B cell (primary cell): ENCODE measurements at regions not wholly inside any gene's neighbourhood (a gene's known extent, or its start where the extent isn't known, plus 50 kb on each side); places are given as distances from the start of the nearest gene placed in this dataset.

Experiments
- ATAC-seq: fragments of 200-7000 bp; cut with Tn5 transposase; one replicate; pipeline ENCODE4 v1.10.0; 2021; ENCODE audit warnings: low read depth, mild to moderate bottlenecking, moderate number of reproducible peaks, moderate library complexity
- CTCF ChIA-PET: fragments of 350-600 bp; sonication (Branson Sonifier 250); formaldehyde crosslinking; loops from one replicate; lab custom pipeline; 2021; ENCODE audit warnings: antibody characterized with exemption, inconsistent platforms; lab: Charles Lee
- POLR2A ChIA-PET: fragments of 350-600 bp; sonication (Branson Sonifier 250); formaldehyde crosslinking; loops from one replicate; lab custom pipeline; 2021; ENCODE audit warnings: antibody characterized with exemption; lab: Charles Lee
- DNase-seq: peaks from one replicate; pipeline ENCODE4 v3.0.0; 2013
- H2AFZ ChIP-seq: 2 replicates; pipeline ENCODE4 v1.6.1; 2012; ENCODE audit warnings: mild to moderate bottlenecking, low read depth, low read length; ENCODE audit not compliant: insufficient read depth, poor library complexity, severe bottlenecking
- H3K27ac ChIP-seq, 2 donors: 1 replicate in 1 of 2; 2 replicates in 1 of 2; pipeline ENCODE4 v1.5.1; 2012 to 2013; ENCODE audit warnings: low read length in 2 of 2, mild to moderate bottlenecking in 2 of 2, moderate library complexity in 1 of 2
- H3K27me3 ChIP-seq, 4 experiments: fragments of 200-600 bp in 1 of 4; sonication (generic) in 1 of 4; replicated peaks in 1 of 4; 1 replicate in 2 of 4; 2 replicates in 2 of 4; pipeline versions ENCODE4 v1.6.1 to v1.7.0; 2013 to 2016; ENCODE audit warnings: low read length in 3 of 4, mild to moderate bottlenecking in 2 of 4, mixed read lengths in 1 of 4, moderate library complexity in 1 of 4; ENCODE audit not compliant: insufficient read depth in 4 of 4, control insufficient read depth in 3 of 4; ENCODE audit errors: control extremely low read depth in 1 of 4
- H3K36me3 ChIP-seq, 2 experiments: replicated peaks in 1 of 2; 1 replicate in 1 of 2; 2 replicates in 1 of 2; pipeline versions ENCODE4 v1.6.1 to v1.7.1; 2013; ENCODE audit warnings: low read length in 1 of 2; ENCODE audit not compliant: insufficient read depth in 2 of 2, control insufficient read depth in 1 of 2; ENCODE audit errors: control extremely low read depth in 1 of 2, extremely low read depth in 1 of 2
- H3K4me1 ChIP-seq, 2 donors: fragments of 200-600 bp in 1 of 2; sonication (generic) in 1 of 2; 1 replicate in 1 of 2; 2 replicates in 1 of 2; pipeline versions ENCODE4 v1.5.1 to v1.6.1; 2013 to 2017; ENCODE audit warnings: low read length in 2 of 2; ENCODE audit not compliant: control insufficient read depth in 2 of 2, insufficient read depth in 2 of 2
- H3K4me2 ChIP-seq: replicated peaks from 2 replicates; pipeline ENCODE3; 2012; ENCODE audit warnings: mild to moderate bottlenecking, low read depth, low read length; ENCODE audit not compliant: poor library complexity, severe bottlenecking
- H3K4me3 ChIP-seq, 5 experiments: fragments of 200-600 bp in 1 of 5; sonication (generic) in 1 of 5; 1 replicate in 3 of 5; 2 replicates in 2 of 5; pipeline versions ENCODE4 v1.5.1 to v1.7.0; 2011 to 2016; ENCODE audit warnings: low read length in 4 of 5, mild to moderate bottlenecking in 4 of 5, low read depth in 2 of 5, control low read depth in 1 of 5, moderate library complexity in 1 of 5; ENCODE audit not compliant: insufficient read depth in 1 of 5; ENCODE audit errors: control extremely low read depth in 1 of 5, extremely low read depth in 1 of 5
- H3K79me2 ChIP-seq: fragments of 200-600 bp; sonication (generic); one replicate; pipeline ENCODE4 v1.6.0; 2016; ENCODE audit warnings: low read length; ENCODE audit not compliant: control insufficient read depth, insufficient read depth
- H3K9ac ChIP-seq: fragments of 200-600 bp; sonication (generic); 2 replicates; pipeline ENCODE4 v1.6.1; 2017; ENCODE audit warnings: mild to moderate bottlenecking, low read length, moderate library complexity
- H3K9me3 ChIP-seq, 3 donors: one replicate each; pipeline versions ENCODE4 v1.6.1 to v1.7.1; 2013; ENCODE audit warnings: low read length in 2 of 3; ENCODE audit not compliant: control insufficient read depth in 2 of 3, insufficient read depth in 1 of 3; ENCODE audit errors: control extremely low read depth in 1 of 3
- H4K20me1 ChIP-seq: 2 replicates; pipeline ENCODE4 v1.6.0; 2012; ENCODE audit warnings: mild to moderate bottlenecking, low read length; ENCODE audit not compliant: insufficient read depth, control insufficient read depth, poor library complexity, severe bottlenecking
- H3K27ac Mint-ChIP-seq: one replicate; pipeline ENCODE4 v1.8.0; 2021; ENCODE audit warnings: mixed read lengths
- H3K27me3 Mint-ChIP-seq: one replicate; pipeline ENCODE4 v1.8.0; 2021; ENCODE audit warnings: mixed read lengths
- H3K4me1 Mint-ChIP-seq: one replicate; pipeline ENCODE4 v1.8.0; 2021; ENCODE audit warnings: mixed read lengths
- H3K4me3 Mint-ChIP-seq: one replicate; pipeline ENCODE4 v1.8.0; 2021; ENCODE audit warnings: mixed read lengths
- H3K9me3 Mint-ChIP-seq: one replicate; pipeline ENCODE4 v1.8.0; 2022; ENCODE audit warnings: mixed read lengths; ENCODE audit not compliant: insufficient read depth
- EZH2 ChIP-seq: IDR thresholded peaks from 2 replicates; pipeline ENCODE4 v1.6.1; 2012; ENCODE audit warnings: borderline replicate concordance, low read depth, mild to moderate bottlenecking, moderate library complexity, low read length; ENCODE audit not compliant: insufficient read depth, poor library complexity, severe bottlenecking
- WGBS: methylation state at CpG from one replicate; pipeline ENCODE4 v1.1.5; 2013; ENCODE audit warnings: missing lambda C conversion rate; ENCODE audit not compliant: insufficient coverage; 5-methylcytosine and 5-hydroxymethylcytosine counted together
- intact Hi-C: fragments of 100-400 bp; cut with micrococcal nuclease; formaldehyde crosslinking; loops from one replicate; pipeline ENCODE4 v1.10.0; 2022
- TF ChIP-seq, protein P1 (sequence below): fragments of 200-600 bp; IDR thresholded peaks from one replicate; pipeline ENCODE4 v1.8.0; 2022; ENCODE audit warnings: antibody characterized with exemption, mild to moderate bottlenecking

DNA sequence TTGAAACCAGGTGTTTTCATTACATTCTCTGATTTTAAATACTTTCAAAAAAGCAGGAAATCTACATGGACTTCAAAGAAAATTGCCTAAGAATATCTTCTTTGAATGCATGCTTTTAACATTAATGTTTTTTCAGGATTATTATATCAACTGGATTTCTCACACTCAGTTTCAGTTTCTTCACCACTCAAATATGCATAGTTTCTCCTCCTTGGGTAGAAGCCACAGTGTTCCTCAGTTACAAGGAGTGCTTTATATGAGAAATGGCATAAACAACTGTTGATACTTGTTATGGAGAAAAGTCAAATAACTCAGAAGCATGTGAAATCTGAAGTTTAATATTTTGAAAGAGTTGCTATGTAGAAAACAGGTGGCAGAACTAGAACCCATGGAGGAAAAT is 196.9 kb downstream of the DMRTA1 start:
- no peak overlapping the region for H3K4me2 ChIP-seq
- no peak for TF ChIP-seq EZH2
- TF ChIP-seq, protein P1, sequence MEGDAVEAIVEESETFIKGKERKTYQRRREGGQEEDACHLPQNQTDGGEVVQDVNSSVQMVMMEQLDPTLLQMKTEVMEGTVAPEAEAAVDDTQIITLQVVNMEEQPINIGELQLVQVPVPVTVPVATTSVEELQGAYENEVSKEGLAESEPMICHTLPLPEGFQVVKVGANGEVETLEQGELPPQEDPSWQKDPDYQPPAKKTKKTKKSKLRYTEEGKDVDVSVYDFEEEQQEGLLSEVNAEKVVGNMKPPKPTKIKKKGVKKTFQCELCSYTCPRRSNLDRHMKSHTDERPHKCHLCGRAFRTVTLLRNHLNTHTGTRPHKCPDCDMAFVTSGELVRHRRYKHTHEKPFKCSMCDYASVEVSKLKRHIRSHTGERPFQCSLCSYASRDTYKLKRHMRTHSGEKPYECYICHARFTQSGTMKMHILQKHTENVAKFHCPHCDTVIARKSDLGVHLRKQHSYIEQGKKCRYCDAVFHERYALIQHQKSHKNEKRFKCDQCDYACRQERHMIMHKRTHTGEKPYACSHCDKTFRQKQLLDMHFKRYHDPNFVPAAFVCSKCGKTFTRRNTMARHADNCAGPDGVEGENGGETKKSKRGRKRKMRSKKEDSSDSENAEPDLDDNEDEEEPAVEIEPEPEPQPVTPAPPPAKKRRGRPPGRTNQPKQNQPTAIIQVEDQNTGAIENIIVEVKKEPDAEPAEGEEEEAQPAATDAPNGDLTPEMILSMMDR, result no peak
- H3K36me3 ChIP-seq, result no peaks in the 10 kb centered on the region
- no peak overlapping the region for H3K27ac ChIP-seq
- Mint-ChIP-seq H3K9me3 (no peaks in the 10 kb centered on the region), H3K4me1 (no peaks in the 10 kb centered on the region), H3K4me3 (no peak overlapping the region), H3K27ac (no peak overlapping the region), H3K27me3 (no peaks in the 10 kb centered on the region)
- H3K27me3 ChIP-seq, result no peaks in the 10 kb centered on the region
- H3K9ac ChIP-seq, result no peak overlapping the region
- H4K20me1 ChIP-seq, result no peaks in the 10 kb centered on the region
- H3K4me1 ChIP-seq, result no peaks in the 10 kb centered on the region
- ATAC-seq (no peak), DNase-seq (no peak)
- H3K9me3 ChIP-seq, result no peaks in the 10 kb centered on the region
- no peak overlapping the region for H2AFZ ChIP-seq
- H3K4me3 ChIP-seq, result no peak overlapping the region
- POLR2A ChIA-PET, result no interaction called here
- CTCF ChIA-PET, result no interaction called here
- intact Hi-C loops, result no loop called here
- no peaks in the 10 kb centered on the region for H3K79me2 ChIP-seq

DNA sequence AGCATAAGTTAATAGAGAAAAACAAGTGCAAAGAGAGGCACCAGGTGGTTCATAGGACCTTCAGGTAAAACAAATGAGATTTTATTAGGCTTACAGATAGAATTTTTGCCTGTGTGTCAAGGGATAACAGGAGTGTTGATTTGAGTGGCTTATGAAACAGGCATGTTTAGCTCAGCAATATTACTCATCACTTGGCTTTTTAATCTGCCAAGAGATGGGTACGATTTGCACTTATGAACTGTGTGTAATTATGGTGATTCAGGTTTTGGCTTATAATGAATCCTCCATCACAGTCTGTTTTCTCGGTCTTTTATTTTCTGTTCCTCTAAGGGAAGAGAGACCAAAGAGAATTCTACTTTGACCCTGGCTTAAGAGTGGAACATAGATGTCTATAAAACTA is 199.3 kb downstream of the DMRTA1 start:
- no peak for ATAC-seq
- no peaks in the 10 kb centered on the region for H3K9me3 ChIP-seq
- DNase-seq, result no peak
- Mint-ChIP-seq H3K4me3 (no peak overlapping the region), H3K4me1 (no peaks in the 10 kb centered on the region), H3K9me3 (no peaks in the 10 kb centered on the region), H3K27me3 (no peaks in the 10 kb centered on the region), H3K27ac (no peak overlapping the region)
- H3K27me3 ChIP-seq, result no peaks in the 10 kb centered on the region
- CTCF ChIA-PET, result no interaction called here
- H2AFZ ChIP-seq, result no peak overlapping the region
- H3K79me2 ChIP-seq, result no peaks in the 10 kb centered on the region
- intact Hi-C loops, result no loop called here
- POLR2A ChIA-PET, result no interaction called here
- TF ChIP-seq EZH2, result no peak
- TF ChIP-seq, protein P1, result no peak
- H3K36me3 ChIP-seq, result no peaks in the 10 kb centered on the region
- no peak overlapping the region for H3K4me2 ChIP-seq
- no peaks in the 10 kb centered on the region for H4K20me1 ChIP-seq
- no peak overlapping the region for H3K9ac ChIP-seq
- no peaks in the 10 kb centered on the region for H3K4me1 ChIP-seq
- H3K4me3 ChIP-seq, result no peak overlapping the region
- no CpG with 5 or more reads among the region's 2 CpGs for WGBS
- H3K27ac ChIP-seq, result no peak overlapping the region
